Thyroid gland (tissue), 4 donors: ENCODE measurements at regions not wholly inside any gene's neighbourhood (a gene's known extent, or its start where the extent isn't known, plus 50 kb on each side); places are given as distances from the start of the nearest gene placed in this dataset.

Experiments used
- DNase-seq, 2 donors: peaks; one replicate each; pipeline ENCODE4 v3.0.0-alpha.2; 2019
- H3K27ac ChIP-seq, 3 donors: fragments of 200-600 bp; sonication (generic); 1 replicate in 2 of 3; 2 replicates in 1 of 3; pipeline ENCODE4 v1.5.1; 2016 to 2019; ENCODE audit warnings: mild to moderate bottlenecking in 1 of 3, moderate library complexity in 1 of 3
- H3K27me3 ChIP-seq: fragments of 200-600 bp; sonication (generic); one replicate; pipeline ENCODE4 v1.5.1; 2019
- H3K36me3 ChIP-seq, 2 donors: fragments of 200-600 bp; sonication (generic); one replicate each; pipeline ENCODE4 v1.5.1; 2016 to 2019
- H3K4me1 ChIP-seq, 2 donors: fragments of 200-600 bp; sonication (generic); one replicate each; pipeline ENCODE4 v1.5.1; 2017 to 2019
- H3K4me3 ChIP-seq, 3 donors: fragments of 200-600 bp; sonication (generic); replicated peaks in 1 of 3; 1 replicate in 2 of 3; 2 replicates in 1 of 3; pipeline ENCODE4 v1.5.1; 2016; ENCODE audit warnings: mild to moderate bottlenecking in 1 of 3
- H3K9me3 ChIP-seq: fragments of 200-600 bp; sonication (generic); one replicate; pipeline ENCODE4 v1.5.1; 2017
- POLR2A ChIP-seq, 2 donors: fragments of 450-650 bp; IDR thresholded peaks; one replicate each; pipeline ENCODE4 v1.6.1; 2017; ENCODE audit warnings: antibody characterized with exemption in 2 of 2, mild to moderate bottlenecking in 2 of 2, moderate library complexity in 1 of 2
- WGBS, 2 donors: methylation state at CpG; one replicate each; pipeline ENCODE4 v1.1.5; 2017; 5-methylcytosine and 5-hydroxymethylcytosine counted together
- intact Hi-C: fragments of 100-400 bp; cut with DNase I; formaldehyde crosslinking; loops from one replicate; pipeline ENCODE4 v1.15.1; 2023
- TF ChIP-seq, protein P1 (sequence below), 6 experiments: fragments of 200-600 bp in 3 of 6; fragments of 450-650 bp in 3 of 6; sonication (generic) in 3 of 6; IDR thresholded peaks; one replicate each; pipeline ENCODE4 v1.5.1; 2016 to 2019; ENCODE audit warnings: antibody characterized with exemption in 6 of 6, mild to moderate bottlenecking in 2 of 6, inconsistent platforms in 1 of 6, moderate library complexity in 1 of 6

DNA sequence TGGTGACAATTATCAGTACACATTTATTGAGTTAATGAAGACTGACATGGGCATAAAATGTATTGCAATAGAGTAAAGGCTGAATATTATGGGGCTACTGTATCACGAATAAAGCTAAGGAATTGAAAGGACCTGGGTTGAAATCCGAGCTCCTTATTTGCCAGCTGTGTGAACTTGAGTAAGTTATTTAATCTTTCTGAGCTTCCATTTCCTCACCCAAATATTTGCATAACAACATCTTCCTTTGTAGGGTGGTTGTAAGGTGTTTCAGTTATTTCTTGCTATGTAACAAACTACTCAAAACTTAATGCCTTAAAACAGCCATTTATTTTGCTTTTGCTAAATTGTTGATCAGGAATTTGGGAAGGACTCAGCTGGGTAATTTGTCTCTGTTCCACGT lies 111.1 kb upstream of the TSC22D2 start:
- Histone ChIP-seq H3K27ac (no peak overlapping the region), H3K4me1 (peaks cover 0 to 7% of the 10 kb centered on the region in 2 donors), H3K27me3 (no peaks in the 10 kb centered on the region), H3K4me3 (no peak overlapping the region), H3K9me3 (no peaks in the 10 kb centered on the region), H3K36me3 (no peaks in the 10 kb centered on the region)
- intact Hi-C loops = no loop called here
- WGBS, 2 donors = 87 to 91% methylated on average over 3 of the region's 3 CpGs
- DNase-seq = no peak
- TF ChIP-seq, protein P1, sequence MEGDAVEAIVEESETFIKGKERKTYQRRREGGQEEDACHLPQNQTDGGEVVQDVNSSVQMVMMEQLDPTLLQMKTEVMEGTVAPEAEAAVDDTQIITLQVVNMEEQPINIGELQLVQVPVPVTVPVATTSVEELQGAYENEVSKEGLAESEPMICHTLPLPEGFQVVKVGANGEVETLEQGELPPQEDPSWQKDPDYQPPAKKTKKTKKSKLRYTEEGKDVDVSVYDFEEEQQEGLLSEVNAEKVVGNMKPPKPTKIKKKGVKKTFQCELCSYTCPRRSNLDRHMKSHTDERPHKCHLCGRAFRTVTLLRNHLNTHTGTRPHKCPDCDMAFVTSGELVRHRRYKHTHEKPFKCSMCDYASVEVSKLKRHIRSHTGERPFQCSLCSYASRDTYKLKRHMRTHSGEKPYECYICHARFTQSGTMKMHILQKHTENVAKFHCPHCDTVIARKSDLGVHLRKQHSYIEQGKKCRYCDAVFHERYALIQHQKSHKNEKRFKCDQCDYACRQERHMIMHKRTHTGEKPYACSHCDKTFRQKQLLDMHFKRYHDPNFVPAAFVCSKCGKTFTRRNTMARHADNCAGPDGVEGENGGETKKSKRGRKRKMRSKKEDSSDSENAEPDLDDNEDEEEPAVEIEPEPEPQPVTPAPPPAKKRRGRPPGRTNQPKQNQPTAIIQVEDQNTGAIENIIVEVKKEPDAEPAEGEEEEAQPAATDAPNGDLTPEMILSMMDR (IDR thresholded peaks at IDR 0.05) = no peak
- TF ChIP-seq POLR2A (IDR thresholded peaks at IDR 0.05) = no peak

DNA sequence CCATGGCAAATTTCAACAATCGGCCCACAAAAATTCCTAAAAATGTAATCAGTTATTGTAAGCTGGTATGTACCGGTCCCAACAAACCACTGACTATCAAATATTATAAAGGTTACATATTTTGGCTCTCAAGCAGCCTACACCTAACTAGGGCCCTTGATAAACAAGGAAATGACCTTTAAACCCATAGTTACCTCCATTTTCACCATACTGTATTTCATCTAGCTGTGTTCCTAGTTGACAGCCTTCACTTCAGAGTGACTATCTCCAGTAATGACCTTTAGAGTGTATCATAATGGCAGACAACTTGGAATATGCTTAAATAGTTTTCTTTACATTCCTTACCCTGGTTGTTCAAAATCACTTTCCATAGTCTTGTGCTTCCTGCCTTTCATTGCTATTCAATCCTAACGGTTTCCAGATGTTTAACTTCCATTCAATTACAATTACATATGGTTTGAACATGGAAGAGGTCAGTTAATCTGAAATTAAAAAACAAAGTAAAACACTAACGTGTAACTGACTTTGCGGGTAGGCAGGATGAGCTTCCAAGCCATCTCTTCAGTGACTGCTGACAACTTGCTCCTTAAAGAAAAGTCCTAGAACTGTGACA lies 111.9 kb upstream of the TSC22D2 start:
- intact Hi-C loops = no loop called here
- Histone ChIP-seq H3K36me3 (no peaks in the 10 kb centered on the region), H3K4me3 (no peak overlapping the region), H3K9me3 (no peaks in the 10 kb centered on the region), H3K27ac (no peak overlapping the region), H3K4me1 (peaks cover 0 to 7% of the 10 kb centered on the region in 2 donors), H3K27me3 (no peaks in the 10 kb centered on the region)
- DNase-seq = no peak
- WGBS, 2 donors = 86 to 88% methylated on average over 5 of the region's 5 CpGs
- TF ChIP-seq POLR2A (IDR thresholded peaks at IDR 0.05) = no peak
- TF ChIP-seq, protein P1 (IDR thresholded peaks at IDR 0.05) = no peak

- H3K4me1 ChIP-seq = no peaks in the 10 kb centered on the region
- H3K27me3 ChIP-seq = no peaks in the 10 kb centered on the region
- no peak overlapping the region for H3K4me3 ChIP-seq
- WGBS, 2 donors = 86 to 89% methylated on average over 7 of the region's 7 CpGs
- no peaks in the 10 kb centered on the region for H3K9me3 ChIP-seq
- H3K27ac ChIP-seq = no peak overlapping the region
- intact Hi-C loops = no loop called here
- H3K36me3 ChIP-seq = no peaks in the 10 kb centered on the region
- DNase-seq = no peak
- TF ChIP-seq, protein P1 (IDR thresholded peaks at IDR 0.05) = no peak
- no peak for TF ChIP-seq POLR2A (IDR thresholded peaks at IDR 0.05)
Observed at GRCh38 chr3:150293401-150294001, 114.6 kb upstream of the TSC22D2 start.

- Histone ChIP-seq H3K27ac (no peak overlapping the region), H3K27me3 (no peaks in the 10 kb centered on the region), H3K36me3 (no peaks in the 10 kb centered on the region), H3K4me3 (no peak overlapping the region), H3K4me1 (no peaks in the 10 kb centered on the region), H3K9me3 (no peaks in the 10 kb centered on the region)
- 95% methylated on average over 4 of the region's 4 CpGs for WGBS, 2 donors
- intact Hi-C loops = no loop called here
- no peak for TF ChIP-seq POLR2A (IDR thresholded peaks at IDR 0.05)
- TF ChIP-seq, protein P1 (IDR thresholded peaks at IDR 0.05) = no peak
- no peak for DNase-seq
Observed at GRCh38 chr3:150292891-150293290, 115.2 kb upstream of the TSC22D2 start.

DNA sequence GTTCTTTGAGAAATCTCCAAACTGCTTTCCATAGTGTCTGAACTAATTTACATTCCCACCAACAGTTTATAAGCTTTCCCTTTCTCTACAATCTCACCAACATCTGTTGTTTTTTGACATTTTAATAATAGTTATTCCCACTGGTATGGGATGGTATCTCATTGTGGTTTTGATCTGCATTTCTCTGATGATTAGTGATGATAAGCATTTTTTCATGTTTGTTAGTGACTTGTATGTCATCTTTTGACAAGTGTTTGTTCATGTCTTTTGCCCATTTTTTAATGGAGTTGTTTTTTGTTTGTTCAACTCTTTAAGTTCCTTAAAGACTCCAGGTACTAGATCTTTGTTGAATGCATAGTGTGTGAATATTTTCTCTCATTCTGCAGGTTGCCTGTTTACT lies 116.6 kb upstream of the TSC22D2 start:
- no peaks in the 10 kb centered on the region for H3K36me3 ChIP-seq
- H3K4me1 ChIP-seq = no peaks in the 10 kb centered on the region
- H3K4me3 ChIP-seq = no peak overlapping the region
- DNase-seq = no peak
- no peaks in the 10 kb centered on the region for H3K9me3 ChIP-seq
- no peak for TF ChIP-seq POLR2A (IDR thresholded peaks at IDR 0.05)
- TF ChIP-seq, protein P1 (IDR thresholded peaks at IDR 0.05) = no peak
- H3K27me3 ChIP-seq = no peaks in the 10 kb centered on the region
- intact Hi-C loops = no loop called here
- no peak overlapping the region for H3K27ac ChIP-seq
